ENCODE measurements at regions not wholly inside any gene's neighbourhood (a gene's known extent, or its start where the extent isn't known, plus 50 kb on each side); places are given as distances from the start of the nearest gene placed in this dataset.

- no peak overlapping the region for H3K4me2 ChIP-seq (ENCODE audit: insufficient read depth in 1 of 2, low read depth in 2 of 2, low read length in 2 of 2)
- CTCF ChIA-PET (ENCODE audit: partially characterized antibody): interaction anchor here (1.4 to 1.6 kb wide), 2 partner anchors 15 to 18 kb away, joined by 4 to 5 read pairs; no protein-coding TSS in a partner anchor
- no peak overlapping the region for H3K23ac ChIP-seq (ENCODE audit: insufficient read length)
- no peak overlapping the region for H3K18ac ChIP-seq (ENCODE audit: extremely low read depth, low read length)
- DNase-seq (ENCODE audit: low read depth in 1 of 2, low spot score in 2 of 2) (no peak), FAIRE-seq (no peak)
- H3K4ac ChIP-seq (replicated peaks; ENCODE audit: insufficient read length, low read depth, low read length): no peak overlapping the region
- peaks cover 0 to 4% (median 1%) of the 10 kb centered on the region in 4 experiments; a peak in 2 of 7 replicates for H3K4me1 ChIP-seq (replicated peaks in 1 of 4; ENCODE audit: control insufficient read depth in 3 of 4, insufficient read depth in 4 of 4, low read length in 3 of 4)
- TF ChIP-seq CEBPB (IDR thresholded peaks at IDR 0.05; ENCODE audit: low read depth, low read length) (peak; percentile 30; the same call in 1 of the 2 replicates), KDM5A (IDR thresholded peaks at IDR 0.05; ENCODE audit: low read length) (no peak)
- H3K36me3 ChIP-seq (ENCODE audit: control insufficient read depth in 2 of 4, insufficient read depth in 4 of 4, low read length in 3 of 4): no peaks in the 10 kb centered on the region
- no peak overlapping the region for H2AK5ac ChIP-seq (ENCODE audit: low read depth, low read length)
- H3K56ac ChIP-seq (replicated peaks; ENCODE audit: insufficient read length, low read depth, low read length): no peak overlapping the region
- no peaks in the 10 kb centered on the region for H3K79me1 ChIP-seq (ENCODE audit: low read depth, low read length)
- no peak overlapping the region for H2BK15ac ChIP-seq (ENCODE audit: low read length)
- H3K79me2 ChIP-seq (ENCODE audit: control insufficient read depth in 1 of 2, insufficient read depth in 2 of 2, low read length in 2 of 2): no peaks in the 10 kb centered on the region
- H3K27ac ChIP-seq (ENCODE audit: low read depth, low read length): no peak overlapping the region
- H4K20me1 ChIP-seq (replicated peaks in 1 of 2; ENCODE audit: control insufficient read depth in 1 of 2, insufficient read depth in 2 of 2, low read length in 2 of 2): no peaks in the 10 kb centered on the region
- no peak overlapping the region for H2BK12ac ChIP-seq (ENCODE audit: low read depth, low read length)
- H4K5ac ChIP-seq (ENCODE audit: insufficient read length, low read depth, low read length): no peak overlapping the region
- H3K27me3 ChIP-seq (replicated peaks in 1 of 4; ENCODE audit: control insufficient read depth in 3 of 4, extremely low read depth in 1 of 4, insufficient read depth in 3 of 4, low read length in 3 of 4): no peaks in the 10 kb centered on the region
- H2BK5ac ChIP-seq (ENCODE audit: low read depth, low read length): no peak overlapping the region
- H2BK20ac ChIP-seq (ENCODE audit: low read length): no peak overlapping the region
- POLR2A ChIA-PET (ENCODE audit: partially characterized antibody): no interaction called here
- no peak overlapping the region for H3K4me3 ChIP-seq (ENCODE audit: extremely low read depth in 1 of 4, insufficient read depth in 2 of 4, low read depth in 3 of 4, low read length in 4 of 4)
- no peak overlapping the region for H4K8ac ChIP-seq (ENCODE audit: extremely low read depth, insufficient read depth, low read length)
- H3K9me3 ChIP-seq (ENCODE audit: insufficient read depth in 2 of 2, low read depth in 1 of 2, low read length in 1 of 2): no peaks in the 10 kb centered on the region
- H2AFZ ChIP-seq (ENCODE audit: low read length): no peak overlapping the region
- WGBS, 2 experiments (ENCODE audit: extremely low coverage in 1 of 2, insufficient coverage in 1 of 2, insufficient read length in 1 of 2, insufficient replicate concordance in 2 of 2, low coverage in 1 of 2, low lambda C conversion rate in 2 of 2, missing lambda C conversion rate in 1 of 2): 96% methylated on average over 3 of the region's 3 CpGs; no CpG with 5 or more reads in 1 of the 2 experiments
- no peaks in the 10 kb centered on the region for H3K23me2 ChIP-seq (ENCODE audit: low read depth, low read length)
- no peak overlapping the region for H3K9ac ChIP-seq (replicated peaks in 1 of 4; ENCODE audit: extremely low read depth in 1 of 4, low read depth in 3 of 4, low read length in 3 of 4)
- no peak overlapping the region for H4K91ac ChIP-seq (replicated peaks; ENCODE audit: insufficient read length, low read length)
- no peak overlapping the region for H2BK120ac ChIP-seq (replicated peaks; ENCODE audit: low read depth, low read length)
- no peak overlapping the region for H3K14ac ChIP-seq (ENCODE audit: insufficient read length)
Measured at GRCh38 chr13:29905845-29906244, 55.4 kb upstream of the UBL3 start.
